Mesendoderm (in vitro differentiated cells): ENCODE measurements at regions not wholly inside any gene's neighbourhood (a gene's known extent, or its start where the extent isn't known, plus 50 kb on each side); places are given as distances from the start of the nearest gene placed in this dataset.

Source experiments
- DNase-seq: peaks from one replicate; pipeline ENCODE4 v3.0.0; 2013
- H2AK5ac ChIP-seq: 2 replicates; pipeline ENCODE4 v1.6.1; 2013; ENCODE audit warnings: low read length, inconsistent platforms
- H2BK120ac ChIP-seq: 2 replicates; pipeline ENCODE4 v1.6.1; 2013; ENCODE audit warnings: low read depth, mild to moderate bottlenecking, low read length, moderate library complexity, mixed read lengths
- H2BK15ac ChIP-seq: replicated peaks from 2 replicates; pipeline ENCODE4 v1.6.1; 2013; ENCODE audit warnings: low read depth, mild to moderate bottlenecking, moderate library complexity
- H2BK5ac ChIP-seq: 2 replicates; pipeline ENCODE4 v1.6.1; 2013; ENCODE audit warnings: low read length, inconsistent platforms
- H3K18ac ChIP-seq: 2 replicates; pipeline ENCODE4 v1.6.1; 2013; ENCODE audit warnings: mild to moderate bottlenecking, low read length, mixed read lengths
- H3K23ac ChIP-seq: one replicate; pipeline ENCODE4 v1.6.1; 2013; ENCODE audit warnings: low read length
- H3K27ac ChIP-seq: 2 replicates; pipeline ENCODE4 v1.5.1; 2013; ENCODE audit warnings: low read depth, mild to moderate bottlenecking, inconsistent platforms, low read length, moderate library complexity
- H3K27me3 ChIP-seq: 2 replicates; pipeline ENCODE4 v1.6.1; 2013; ENCODE audit warnings: low read length, control low read depth, mild to moderate bottlenecking, inconsistent platforms; ENCODE audit not compliant: insufficient read depth, poor library complexity
- H3K36me3 ChIP-seq: 2 replicates; pipeline ENCODE4 v1.6.1; 2013; ENCODE audit warnings: low read length, inconsistent platforms; ENCODE audit not compliant: control insufficient read depth, insufficient read depth
- H3K4ac ChIP-seq: one replicate; pipeline ENCODE4 v1.6.1; 2013; ENCODE audit warnings: low read depth, mild to moderate bottlenecking, low read length, moderate library complexity
- H3K4me1 ChIP-seq: 2 replicates; pipeline ENCODE4 v1.6.1; 2013; ENCODE audit warnings: low read depth, low read length, inconsistent platforms; ENCODE audit not compliant: control insufficient read depth
- H3K4me2 ChIP-seq: 2 replicates; pipeline ENCODE4 v1.6.1; 2013; ENCODE audit warnings: low read length
- H3K4me3 ChIP-seq: 2 replicates; pipeline ENCODE4 v1.5.1; 2013; ENCODE audit warnings: mild to moderate bottlenecking, low read length
- H3K56ac ChIP-seq: one replicate; pipeline ENCODE4 v1.6.1; 2013; ENCODE audit warnings: low read length
- H3K79me1 ChIP-seq: 2 replicates; pipeline ENCODE4 v1.6.1; 2013; ENCODE audit warnings: low read length, inconsistent platforms
- H3K79me2 ChIP-seq: 2 replicates; pipeline ENCODE4 v1.6.1; 2013; ENCODE audit warnings: mild to moderate bottlenecking, low read length; ENCODE audit not compliant: control insufficient read depth, insufficient read depth
- H3K9ac ChIP-seq: 2 replicates; pipeline ENCODE4 v1.6.1; 2013; ENCODE audit warnings: low read length, inconsistent platforms
- H4K5ac ChIP-seq: one replicate; pipeline ENCODE4 v1.6.1; 2013; ENCODE audit warnings: low read length
- H4K8ac ChIP-seq: one replicate; pipeline ENCODE4 v1.6.1; 2013; ENCODE audit warnings: low read depth, mild to moderate bottlenecking, control low read depth, low read length, moderate library complexity
- WGBS: extraction: QIAGEN DNeasy Blood & Tissue Kit; methylation state at CpG from one replicate; pipeline ENCODE4 v1.1.7; 2013; ENCODE audit warnings: low lambda C conversion rate, missing lambda C conversion rate; ENCODE audit not compliant: insufficient coverage; ENCODE audit errors: extremely low coverage; 5-methylcytosine and 5-hydroxymethylcytosine counted together

- Histone ChIP-seq H3K27me3 (no peaks in the 10 kb centered on the region), H3K4me3 (no peak overlapping the region), H3K56ac (no peak overlapping the region), H2BK15ac (no peak overlapping the region), H3K27ac (no peak overlapping the region), H3K9ac (no peak overlapping the region), H3K79me2 (no peaks in the 10 kb centered on the region), H2BK120ac (no peak overlapping the region), H3K18ac (no peak overlapping the region), H2AK5ac (no peak overlapping the region), H4K8ac (no peak overlapping the region), H3K4me1 (peaks cover 15% of the 10 kb centered on the region), H4K5ac (no peak overlapping the region), H3K36me3 (no peaks in the 10 kb centered on the region), H2BK5ac (no peak overlapping the region), H3K79me1 (no peaks in the 10 kb centered on the region), H3K4me2 (no peak overlapping the region), H3K23ac (no peak overlapping the region), H3K4ac (no peak overlapping the region)
- WGBS = no CpG with 5 or more reads among the region's 2 CpGs
- DNase-seq = no peak
Measured at GRCh38 chr3:170799009-170799408, 71.0 kb downstream of the RPL22L1 start.

DNA sequence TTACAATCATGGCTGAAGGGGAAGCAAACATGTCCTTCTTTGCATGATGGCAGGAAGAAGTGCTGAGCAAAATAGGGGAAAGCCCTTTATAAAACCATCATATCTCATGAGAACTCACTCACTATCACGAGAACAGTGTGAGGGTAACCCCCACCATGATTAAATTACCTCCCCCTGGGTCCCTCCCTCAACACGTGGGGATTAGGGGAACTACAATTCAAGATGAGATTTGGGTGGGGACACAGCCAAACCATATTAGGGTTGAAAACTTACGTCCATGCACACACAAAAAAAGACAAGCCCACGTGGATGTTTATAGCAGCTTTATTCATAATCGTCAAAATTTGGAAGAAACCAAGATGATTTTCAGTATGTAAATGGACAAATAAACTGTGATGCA is 72.3 kb downstream of the RPL22L1 start:
- H3K79me1 ChIP-seq = no peaks in the 10 kb centered on the region
- no peak overlapping the region for H4K8ac ChIP-seq
- no peak for DNase-seq
- no peak overlapping the region for H2AK5ac ChIP-seq
- no peak overlapping the region for H3K56ac ChIP-seq
- no CpG with 5 or more reads among the region's 5 CpGs for WGBS
- H3K4me3 ChIP-seq = no peak overlapping the region
- H3K9ac ChIP-seq = no peak overlapping the region
- H3K23ac ChIP-seq = no peak overlapping the region
- no peak overlapping the region for H3K27ac ChIP-seq
- H2BK15ac ChIP-seq = no peak overlapping the region
- H2BK5ac ChIP-seq = no peak overlapping the region
- H4K5ac ChIP-seq = no peak overlapping the region
- no peak overlapping the region for H3K18ac ChIP-seq
- no peaks in the 10 kb centered on the region for H3K79me2 ChIP-seq
- H2BK120ac ChIP-seq = no peak overlapping the region
- H3K4me2 ChIP-seq = no peak overlapping the region
- no peaks in the 10 kb centered on the region for H3K36me3 ChIP-seq
- H3K4ac ChIP-seq = no peak overlapping the region
- peaks cover 11% of the 10 kb centered on the region for H3K4me1 ChIP-seq
- H3K27me3 ChIP-seq = no peaks in the 10 kb centered on the region

DNA sequence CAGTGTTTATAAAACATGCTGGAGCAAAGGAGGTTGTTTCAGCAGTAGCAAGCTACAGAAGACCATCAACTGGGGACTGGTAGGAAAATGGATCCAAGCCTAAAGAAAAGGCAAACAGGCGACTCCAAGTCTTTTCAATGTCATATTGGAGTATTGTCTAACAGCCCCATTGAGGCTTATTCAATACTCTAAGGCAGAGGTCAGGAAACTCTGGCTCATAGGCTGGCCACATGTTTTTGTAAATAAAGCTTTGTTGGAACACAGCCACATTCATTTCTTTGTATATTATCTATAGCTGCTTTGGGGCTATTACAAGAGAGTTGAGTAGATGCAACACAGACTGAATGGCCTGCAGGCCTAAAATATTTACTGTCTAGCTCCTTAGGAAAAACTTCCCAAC is 77.5 kb downstream of the RPL22L1 start:
- H3K56ac ChIP-seq = no peak overlapping the region
- no peak overlapping the region for H2BK5ac ChIP-seq
- H3K4me2 ChIP-seq = no peak overlapping the region
- no CpG with 5 or more reads among the region's 1 CpG for WGBS
- DNase-seq = no peak
- H3K79me2 ChIP-seq = no peaks in the 10 kb centered on the region
- no peak overlapping the region for H3K9ac ChIP-seq
- H2BK15ac ChIP-seq = no peak overlapping the region
- H2BK120ac ChIP-seq = no peak overlapping the region
- H4K8ac ChIP-seq = no peak overlapping the region
- H3K18ac ChIP-seq = no peak overlapping the region
- H3K4me3 ChIP-seq = no peak overlapping the region
- H3K36me3 ChIP-seq = no peaks in the 10 kb centered on the region
- no peak overlapping the region for H3K23ac ChIP-seq
- H3K4me1 ChIP-seq = no peaks in the 10 kb centered on the region
- H2AK5ac ChIP-seq = no peak overlapping the region
- H4K5ac ChIP-seq = no peak overlapping the region
- no peaks in the 10 kb centered on the region for H3K27me3 ChIP-seq
- no peak overlapping the region for H3K4ac ChIP-seq
- no peaks in the 10 kb centered on the region for H3K79me1 ChIP-seq
- H3K27ac ChIP-seq = no peak overlapping the region

DNA sequence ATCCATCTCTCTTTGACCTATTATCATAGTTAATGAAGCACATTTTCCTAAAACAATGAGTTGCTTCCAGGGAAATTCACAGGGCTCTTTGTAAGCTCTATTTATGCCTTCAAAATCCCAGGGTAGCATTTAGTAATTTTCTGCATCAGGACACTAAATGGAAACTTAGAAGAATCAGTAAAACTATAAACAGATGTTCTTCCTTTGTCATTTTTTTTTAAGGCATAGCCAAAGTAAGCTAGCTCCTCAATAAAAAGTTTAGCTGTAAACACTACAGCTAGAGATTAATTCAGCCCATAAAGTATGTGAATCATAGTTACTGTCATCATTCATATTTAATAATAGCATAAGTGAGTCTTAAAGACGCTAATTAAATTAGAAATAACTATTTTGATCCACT is 79.3 kb downstream of the RPL22L1 start:
- H3K79me2 ChIP-seq = no peaks in the 10 kb centered on the region
- H3K4me3 ChIP-seq = no peak overlapping the region
- no peaks in the 10 kb centered on the region for H3K79me1 ChIP-seq
- H3K18ac ChIP-seq = no peak overlapping the region
- no peak overlapping the region for H2BK120ac ChIP-seq
- H3K4ac ChIP-seq = no peak overlapping the region
- no peak overlapping the region for H3K4me2 ChIP-seq
- no peak overlapping the region for H3K9ac ChIP-seq
- H2BK15ac ChIP-seq = no peak overlapping the region
- H3K56ac ChIP-seq = no peak overlapping the region
- H3K36me3 ChIP-seq = no peaks in the 10 kb centered on the region
- no peak overlapping the region for H2BK5ac ChIP-seq
- DNase-seq = no peak
- WGBS = no CpG with 5 or more reads among the region's 1 CpG
- no peak overlapping the region for H2AK5ac ChIP-seq
- no peak overlapping the region for H4K8ac ChIP-seq
- no peak overlapping the region for H3K23ac ChIP-seq
- no peak overlapping the region for H4K5ac ChIP-seq
- H3K27me3 ChIP-seq = no peaks in the 10 kb centered on the region
- H3K4me1 ChIP-seq = no peaks in the 10 kb centered on the region
- no peak overlapping the region for H3K27ac ChIP-seq

GRCh38 chr3:170787464-170787863 is 82.5 kb downstream of the RPL22L1 start:
- Histone ChIP-seq H3K79me2 (no peaks in the 10 kb centered on the region), H3K36me3 (no peaks in the 10 kb centered on the region), H3K18ac (no peak overlapping the region), H3K4me3 (no peak overlapping the region), H3K27ac (no peak overlapping the region), H3K4ac (no peak overlapping the region), H3K4me2 (no peak overlapping the region), H2BK120ac (no peak overlapping the region), H3K23ac (no peak overlapping the region), H3K79me1 (no peaks in the 10 kb centered on the region), H3K9ac (no peak overlapping the region), H4K8ac (no peak overlapping the region), H3K27me3 (no peaks in the 10 kb centered on the region), H4K5ac (no peak overlapping the region), H3K56ac (no peak overlapping the region), H2AK5ac (no peak overlapping the region), H2BK5ac (no peak overlapping the region), H3K4me1 (no peaks in the 10 kb centered on the region), H2BK15ac (no peak overlapping the region)
- no peak for DNase-seq
- no CpG with 5 or more reads among the region's 2 CpGs for WGBS

DNA sequence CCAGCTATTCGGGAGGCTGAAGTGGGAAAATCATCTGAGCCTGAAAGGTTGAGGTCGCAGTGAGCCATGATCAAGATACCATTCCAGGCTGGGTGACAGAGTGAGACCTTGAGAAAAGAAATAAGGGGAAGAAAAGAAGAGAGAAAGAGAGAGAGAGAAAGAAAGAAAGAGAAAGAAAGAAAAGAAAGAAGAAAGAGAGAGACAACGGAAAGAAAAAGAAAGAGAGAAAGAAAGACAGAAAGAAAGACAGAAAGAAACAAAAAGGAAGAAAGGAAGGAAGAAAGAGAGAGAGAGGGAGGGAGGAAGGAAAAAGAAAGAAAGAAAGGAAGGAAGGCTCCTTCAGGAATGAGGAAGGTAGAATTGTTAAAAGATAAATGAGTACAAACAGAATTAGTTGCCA is 84.5 kb downstream of the RPL22L1 start:
- Histone ChIP-seq H3K4ac (no peak overlapping the region), H3K56ac (no peak overlapping the region), H4K8ac (no peak overlapping the region), H4K5ac (no peak overlapping the region), H3K9ac (no peak overlapping the region), H3K27me3 (no peaks in the 10 kb centered on the region), H3K79me2 (no peaks in the 10 kb centered on the region), H2BK120ac (peak overlapping the region; percentile 45), H3K4me3 (no peak overlapping the region), H3K18ac (peak overlapping the region; percentile 80), H3K23ac (no peak overlapping the region), H2BK15ac (no peak overlapping the region), H3K79me1 (no peaks in the 10 kb centered on the region), H3K4me2 (no peak overlapping the region), H3K4me1 (no peaks in the 10 kb centered on the region), H3K27ac (no peak overlapping the region), H3K36me3 (no peaks in the 10 kb centered on the region), H2AK5ac (no peak overlapping the region), H2BK5ac (no peak overlapping the region)
- no CpG with 5 or more reads among the region's 3 CpGs for WGBS
- DNase-seq = no peak
